ENCODE measurements at regions not wholly inside any gene's neighbourhood (a gene's known extent, or its start where the extent isn't known, plus 50 kb on each side); places are given as distances from the start of the nearest gene placed in this dataset.

DNA sequence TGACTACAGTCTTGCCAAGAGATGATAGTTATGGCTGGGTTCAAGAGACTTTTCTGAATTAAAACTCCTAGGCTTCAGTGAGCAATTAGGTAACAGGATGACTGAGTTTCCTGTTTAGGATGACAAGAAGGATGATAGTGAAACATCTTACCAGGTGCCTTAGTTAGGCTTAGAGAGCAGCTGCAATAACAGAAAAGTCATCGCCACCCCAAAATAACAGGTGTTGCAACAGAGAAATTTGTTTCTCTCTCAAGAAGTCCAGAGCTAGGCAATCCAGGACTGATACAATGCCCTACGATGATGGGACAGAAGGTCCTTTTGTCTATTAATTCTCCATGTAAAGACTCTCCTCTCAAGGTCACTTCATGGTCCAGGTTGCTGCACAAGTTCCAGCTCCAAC lies 361.8 kb downstream of the CAAP1 start:
- no peaks in the 10 kb centered on the region for H4K20me1 ChIP-seq (ENCODE audit: insufficient read depth, low read length)
- H3K27ac Mint-ChIP-seq (ENCODE audit: unreplicated experiment) = no peak overlapping the region

DNA sequence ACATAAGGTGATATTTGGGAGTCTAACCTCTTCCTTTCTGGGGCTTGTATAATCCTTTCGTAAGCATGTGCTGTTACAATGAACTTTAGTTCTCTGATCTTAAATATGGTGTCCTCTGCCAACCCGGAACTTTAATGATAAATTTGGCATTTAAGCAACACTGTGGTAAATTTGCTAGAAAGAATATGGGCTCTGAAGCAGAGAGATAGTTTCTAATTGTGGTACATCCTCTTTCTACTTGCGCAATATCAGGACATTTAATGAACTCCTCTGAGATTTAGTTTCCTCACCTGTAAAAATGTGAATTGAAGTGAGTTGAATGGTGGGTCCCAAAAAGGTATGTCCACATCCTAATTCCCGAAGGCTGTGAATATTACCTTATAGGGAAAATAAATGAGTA lies 364.7 kb downstream of the CAAP1 start:
- Histone ChIP-seq H3K27me3 (ENCODE audit: insufficient read depth, low read length) (no peaks in the 10 kb centered on the region), H3K4me1 (ENCODE audit: insufficient read depth, low read length) (no peaks in the 10 kb centered on the region), H3K4me2 (ENCODE audit: low read length) (no peak overlapping the region), H3K9ac (ENCODE audit: low read length) (no peak overlapping the region), H3K27ac (ENCODE audit: low read depth, low read length) (no peak overlapping the region), H2AFZ (ENCODE audit: low read depth, low read length) (no peak overlapping the region), H3K4me3 (ENCODE audit: insufficient read depth, low read depth, low read length) (no peak overlapping the region), H3K9me3 (ENCODE audit: insufficient read depth, low read depth, low read length) (no peaks in the 10 kb centered on the region), H3K79me2 (ENCODE audit: insufficient read depth, low read length) (no peaks in the 10 kb centered on the region), H4K20me1 (ENCODE audit: insufficient read depth, low read length) (no peaks in the 10 kb centered on the region), H3K36me3 (ENCODE audit: insufficient read depth, low read length) (no peaks in the 10 kb centered on the region)
- peaks cover 6% of the 10 kb centered on the region for H3K27me3 Mint-ChIP-seq (ENCODE audit: low read depth, unreplicated experiment)
- no peak for DNase-seq (ENCODE audit: low read depth)
- FAIRE-seq = no peak
- no peaks in the 10 kb centered on the region for H3K4me1 Mint-ChIP-seq (ENCODE audit: low read depth, unreplicated experiment)
- no peaks in the 10 kb centered on the region for H3K36me3 Mint-ChIP-seq (ENCODE audit: low read depth, unreplicated experiment)
- H3K4me3 Mint-ChIP-seq (ENCODE audit: unreplicated experiment) = no peak overlapping the region
- H3K27ac Mint-ChIP-seq (ENCODE audit: unreplicated experiment) = no peak overlapping the region
- no peak for TF ChIP-seq EZH2 (IDR thresholded peaks at IDR 0.05; ENCODE audit: insufficient read depth, low read length)
- TF ChIP-seq, protein P1, sequence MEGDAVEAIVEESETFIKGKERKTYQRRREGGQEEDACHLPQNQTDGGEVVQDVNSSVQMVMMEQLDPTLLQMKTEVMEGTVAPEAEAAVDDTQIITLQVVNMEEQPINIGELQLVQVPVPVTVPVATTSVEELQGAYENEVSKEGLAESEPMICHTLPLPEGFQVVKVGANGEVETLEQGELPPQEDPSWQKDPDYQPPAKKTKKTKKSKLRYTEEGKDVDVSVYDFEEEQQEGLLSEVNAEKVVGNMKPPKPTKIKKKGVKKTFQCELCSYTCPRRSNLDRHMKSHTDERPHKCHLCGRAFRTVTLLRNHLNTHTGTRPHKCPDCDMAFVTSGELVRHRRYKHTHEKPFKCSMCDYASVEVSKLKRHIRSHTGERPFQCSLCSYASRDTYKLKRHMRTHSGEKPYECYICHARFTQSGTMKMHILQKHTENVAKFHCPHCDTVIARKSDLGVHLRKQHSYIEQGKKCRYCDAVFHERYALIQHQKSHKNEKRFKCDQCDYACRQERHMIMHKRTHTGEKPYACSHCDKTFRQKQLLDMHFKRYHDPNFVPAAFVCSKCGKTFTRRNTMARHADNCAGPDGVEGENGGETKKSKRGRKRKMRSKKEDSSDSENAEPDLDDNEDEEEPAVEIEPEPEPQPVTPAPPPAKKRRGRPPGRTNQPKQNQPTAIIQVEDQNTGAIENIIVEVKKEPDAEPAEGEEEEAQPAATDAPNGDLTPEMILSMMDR (IDR thresholded peaks at IDR 0.05; ENCODE audit: insufficient read depth, low read depth, low read length) = no peak
- peaks cover 5% of the 10 kb centered on the region for H3K9me3 Mint-ChIP-seq (ENCODE audit: unreplicated experiment)

More for the DNA sequence above, 361.8 kb downstream of the CAAP1 start:
- Histone ChIP-seq H3K9ac (ENCODE audit: low read length) (no peak overlapping the region), H3K27ac (ENCODE audit: low read depth, low read length) (no peak overlapping the region), H3K79me2 (ENCODE audit: insufficient read depth, low read length) (no peaks in the 10 kb centered on the region), H3K27me3 (ENCODE audit: insufficient read depth, low read length) (no peaks in the 10 kb centered on the region), H3K9me3 (ENCODE audit: insufficient read depth, low read depth, low read length) (no peaks in the 10 kb centered on the region), H3K4me2 (ENCODE audit: low read length) (no peak overlapping the region), H3K36me3 (ENCODE audit: insufficient read depth, low read length) (no peaks in the 10 kb centered on the region), H3K4me3 (ENCODE audit: insufficient read depth, low read depth, low read length) (no peak overlapping the region), H2AFZ (ENCODE audit: low read depth, low read length) (no peak overlapping the region), H3K4me1 (ENCODE audit: insufficient read depth, low read length) (no peaks in the 10 kb centered on the region)
- Mint-ChIP-seq H3K4me3 (ENCODE audit: unreplicated experiment) (no peak overlapping the region), H3K27me3 (ENCODE audit: low read depth, unreplicated experiment) (peaks cover 6% of the 10 kb centered on the region), H3K4me1 (ENCODE audit: low read depth, unreplicated experiment) (no peaks in the 10 kb centered on the region), H3K36me3 (ENCODE audit: low read depth, unreplicated experiment) (no peaks in the 10 kb centered on the region), H3K9me3 (ENCODE audit: unreplicated experiment) (peaks cover 5% of the 10 kb centered on the region)
- TF ChIP-seq, protein P1 (IDR thresholded peaks at IDR 0.05; ENCODE audit: insufficient read depth, low read depth, low read length) = no peak
- TF ChIP-seq EZH2 (IDR thresholded peaks at IDR 0.05; ENCODE audit: insufficient read depth, low read length) = no peak
- DNase-seq (ENCODE audit: low read depth) (no peak), FAIRE-seq (no peak)

DNA sequence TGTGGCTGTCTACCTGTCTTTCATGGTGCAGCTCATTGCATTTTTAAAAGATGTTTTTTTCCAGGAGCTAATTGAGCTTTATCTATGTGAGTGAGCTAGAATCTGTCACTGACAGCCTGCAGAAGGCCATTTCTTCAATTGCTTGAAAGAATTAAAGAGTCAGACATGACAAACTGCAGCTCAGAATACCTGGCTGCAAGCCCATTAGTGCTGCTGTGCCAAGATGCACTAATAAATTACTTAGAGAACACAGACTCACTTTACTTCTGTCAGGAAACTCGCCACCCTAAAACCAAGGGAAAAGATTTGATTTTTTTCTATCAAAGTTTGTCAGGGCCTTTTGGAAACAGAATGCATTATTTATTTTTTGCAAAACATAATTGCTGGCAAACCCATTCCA lies 368.3 kb downstream of the CAAP1 start:
- no peak overlapping the region for H3K27ac ChIP-seq (ENCODE audit: low read depth, low read length)
- no peaks in the 10 kb centered on the region for H3K9me3 Mint-ChIP-seq (ENCODE audit: unreplicated experiment)
- no peaks in the 10 kb centered on the region for H4K20me1 ChIP-seq (ENCODE audit: insufficient read depth, low read length)
- no peak overlapping the region for H3K4me3 ChIP-seq (ENCODE audit: insufficient read depth, low read depth, low read length)
- H3K4me3 Mint-ChIP-seq (ENCODE audit: unreplicated experiment) = no peak overlapping the region
- no peak overlapping the region for H3K27ac Mint-ChIP-seq (ENCODE audit: unreplicated experiment)
- no peak overlapping the region for H2AFZ ChIP-seq (ENCODE audit: low read depth, low read length)
- H3K4me2 ChIP-seq (ENCODE audit: low read length) = no peak overlapping the region
- H3K36me3 Mint-ChIP-seq (ENCODE audit: low read depth, unreplicated experiment) = no peaks in the 10 kb centered on the region
- no peaks in the 10 kb centered on the region for H3K4me1 Mint-ChIP-seq (ENCODE audit: low read depth, unreplicated experiment)
- FAIRE-seq = no peak
- H3K36me3 ChIP-seq (ENCODE audit: insufficient read depth, low read length) = no peaks in the 10 kb centered on the region
- no peaks in the 10 kb centered on the region for H3K27me3 ChIP-seq (ENCODE audit: insufficient read depth, low read length)
- no peaks in the 10 kb centered on the region for H3K9me3 ChIP-seq (ENCODE audit: insufficient read depth, low read depth, low read length)
- H3K9ac ChIP-seq (ENCODE audit: low read length) = no peak overlapping the region
- H3K4me1 ChIP-seq (ENCODE audit: insufficient read depth, low read length) = no peaks in the 10 kb centered on the region
- no peak for TF ChIP-seq EZH2 (IDR thresholded peaks at IDR 0.05; ENCODE audit: insufficient read depth, low read length)
- TF ChIP-seq, protein P1 (IDR thresholded peaks at IDR 0.05; ENCODE audit: insufficient read depth, low read depth, low read length) = no peak
- no peaks in the 10 kb centered on the region for H3K27me3 Mint-ChIP-seq (ENCODE audit: low read depth, unreplicated experiment)
- H3K79me2 ChIP-seq (ENCODE audit: insufficient read depth, low read length) = no peaks in the 10 kb centered on the region
- no peak for DNase-seq (ENCODE audit: low read depth)
